Keratinocyte (primary cell): ENCODE measurements at regions not wholly inside any gene's neighbourhood (a gene's known extent, or its start where the extent isn't known, plus 50 kb on each side); places are given as distances from the start of the nearest gene placed in this dataset.

Experiments used
- DNase-seq: peaks from one replicate; pipeline ENCODE4 v3.0.0-alpha.2; 2011; ENCODE audit warnings: low read depth, missing footprints, low spot score
- FAIRE-seq: peaks from 2 replicates; lab custom pipeline; 2011; peaks lifted over from hg19 to GRCh38; lab: Jason Lieb, UNC
- H2AFZ ChIP-seq: 2 replicates; pipeline ENCODE4 v1.6.0; 2012; ENCODE audit warnings: low read length, control low read depth, inconsistent platforms; ENCODE audit not compliant: control insufficient read depth
- H3K27ac ChIP-seq: 2 replicates; pipeline ENCODE4 v1.5.1; 2011; ENCODE audit warnings: low read length; ENCODE audit not compliant: control insufficient read depth, insufficient read depth
- H3K27me3 ChIP-seq: 3 replicates; pipeline ENCODE4 v1.6.0; 2011; ENCODE audit warnings: low read length; ENCODE audit not compliant: control insufficient read depth, insufficient read depth; ENCODE audit errors: extremely low read depth
- H3K36me3 ChIP-seq, 2 experiments: 2 replicates in 1 of 2; 3 replicates in 1 of 2; pipeline ENCODE4 v1.5.1; 2011; ENCODE audit warnings: low read length in 2 of 2, mild to moderate bottlenecking in 1 of 2; ENCODE audit not compliant: control insufficient read depth in 2 of 2, insufficient read depth in 2 of 2; ENCODE audit errors: extremely low read depth in 1 of 2
- H3K4me1 ChIP-seq: 3 replicates; pipeline ENCODE4 v1.5.1; 2011; ENCODE audit warnings: low read length; ENCODE audit not compliant: control insufficient read depth, insufficient read depth; ENCODE audit errors: extremely low read depth
- H3K4me2 ChIP-seq: 3 replicates; pipeline ENCODE4 v1.6.0; 2011; ENCODE audit warnings: low read depth, low read length; ENCODE audit not compliant: control insufficient read depth, insufficient read depth; ENCODE audit errors: extremely low read depth
- H3K4me3 ChIP-seq, 3 experiments: fragments of 200-600 bp in 1 of 3; sonication (generic) in 1 of 3; 2 replicates in 2 of 3; 3 replicates in 1 of 3; pipeline ENCODE4 v1.5.1; 2011 to 2016; ENCODE audit warnings: low read length in 3 of 3, mild to moderate bottlenecking in 3 of 3, control low read depth in 2 of 3, inconsistent platforms in 1 of 3, low read depth in 1 of 3, mixed read lengths in 1 of 3, mixed run types in 1 of 3, moderate library complexity in 1 of 3; ENCODE audit not compliant: control insufficient read depth in 2 of 3, insufficient read depth in 2 of 3; ENCODE audit errors: extremely low read depth in 1 of 3
- H3K79me2 ChIP-seq: 2 replicates; pipeline ENCODE4 v1.6.0; 2012; ENCODE audit warnings: low read length; ENCODE audit not compliant: control insufficient read depth, insufficient read depth
- H3K9ac ChIP-seq: 3 replicates; pipeline ENCODE4 v1.6.0; 2011; ENCODE audit warnings: low read length; ENCODE audit not compliant: control insufficient read depth, insufficient read depth; ENCODE audit errors: extremely low read depth
- H3K9me1 ChIP-seq: 3 replicates; pipeline ENCODE4 v1.6.0; 2011; ENCODE audit warnings: low read length; ENCODE audit not compliant: control insufficient read depth, insufficient read depth; ENCODE audit errors: extremely low read depth
- H3K9me3 ChIP-seq: 2 replicates; pipeline ENCODE4 v1.5.1; 2012; ENCODE audit warnings: low read depth, low read length; ENCODE audit not compliant: control insufficient read depth
- H4K20me1 ChIP-seq: 3 replicates; pipeline ENCODE4 v1.6.0; 2011; ENCODE audit warnings: low read length; ENCODE audit not compliant: control insufficient read depth, insufficient read depth; ENCODE audit errors: extremely low read depth
- CTCF ChIP-seq, 3 experiments: IDR thresholded peaks in 1 of 3; conservative IDR thresholded peaks in 1 of 3; optimal IDR thresholded peaks in 1 of 3; 2 replicates in 2 of 3; 3 replicates in 1 of 3; pipeline versions ENCODE3 to v1.5.1; 2011; ENCODE audit warnings: low read length in 3 of 3, mild to moderate bottlenecking in 3 of 3, moderate library complexity in 2 of 3, control low read depth in 1 of 3, inconsistent platforms in 1 of 3; ENCODE audit not compliant: insufficient read depth in 2 of 3; ENCODE audit errors: extremely low read depth in 1 of 3
- EZH2 ChIP-seq: IDR thresholded peaks from one replicate; pipeline ENCODE4 v1.6.1; 2012; ENCODE audit warnings: inconsistent platforms, mild to moderate bottlenecking, low read length, moderate library complexity
- dilution Hi-C: fragments of 300-500 bp; cut with MboI; formaldehyde crosslinking; loops from one replicate; pipeline ENCODE4 v1.7.0; 2020; ENCODE audit warnings: low sequenced_read_pairs; ENCODE audit not compliant: extremely low pct_ligation_motif_present

GRCh38 chr2:144162652-144163051 lies 357.3 kb downstream of the ZEB2 start:
- H3K36me3 ChIP-seq: no peaks in the 10 kb centered on the region
- H3K4me2 ChIP-seq: no peak overlapping the region
- H3K27me3 ChIP-seq: no peaks in the 10 kb centered on the region
- no peaks in the 10 kb centered on the region for H3K79me2 ChIP-seq
- no peaks in the 10 kb centered on the region for H3K9me1 ChIP-seq
- no peaks in the 10 kb centered on the region for H3K9me3 ChIP-seq
- H2AFZ ChIP-seq: no peak overlapping the region
- no peak overlapping the region for H3K27ac ChIP-seq
- no peaks in the 10 kb centered on the region for H4K20me1 ChIP-seq
- FAIRE-seq (peak; percentile 70), DNase-seq (no peak)
- no peak overlapping the region for H3K9ac ChIP-seq
- dilution Hi-C loops: no loop called here
- no peak for TF ChIP-seq EZH2
- TF ChIP-seq CTCF (optimal IDR thresholded peaks at IDR 0.05 in 1 of 3, IDR thresholded peaks at IDR 0.05 in 1 of 3, conservative IDR thresholded peaks at IDR 0.05 in 1 of 3; ENCODE audit: extremely low read depth in 1 of 3, insufficient read depth in 2 of 3, low read length in 3 of 3): peak; percentile 71 to 85 (median 71)
- H3K4me1 ChIP-seq: no peaks in the 10 kb centered on the region
- H3K4me3 ChIP-seq: no peak overlapping the region

- TF ChIP-seq CTCF (optimal IDR thresholded peaks at IDR 0.05 in 1 of 3, IDR thresholded peaks at IDR 0.05 in 1 of 3, conservative IDR thresholded peaks at IDR 0.05 in 1 of 3; ENCODE audit: extremely low read depth in 1 of 3, insufficient read depth in 2 of 3, low read length in 3 of 3) (no peak), EZH2 (no peak)
- no peaks in the 10 kb centered on the region for H3K27me3 ChIP-seq
- H3K27ac ChIP-seq: no peak overlapping the region
- H3K9ac ChIP-seq: no peak overlapping the region
- no peak for DNase-seq
- no peaks in the 10 kb centered on the region for H3K9me1 ChIP-seq
- H3K36me3 ChIP-seq: no peaks in the 10 kb centered on the region
- dilution Hi-C loops: no loop called here
- H3K9me3 ChIP-seq: no peaks in the 10 kb centered on the region
- H4K20me1 ChIP-seq: no peaks in the 10 kb centered on the region
- FAIRE-seq: no peak
- H3K79me2 ChIP-seq: no peaks in the 10 kb centered on the region
- no peak overlapping the region for H2AFZ ChIP-seq
- no peak overlapping the region for H3K4me2 ChIP-seq
- no peak overlapping the region for H3K4me3 ChIP-seq
- no peaks in the 10 kb centered on the region for H3K4me1 ChIP-seq
Measured at GRCh38 chr2:144161061-144161460, 358.9 kb downstream of the ZEB2 start.
